ENCODE measurements at regions not wholly inside any gene's neighbourhood (a gene's known extent, or its start where the extent isn't known, plus 50 kb on each side); places are given as distances from the start of the nearest gene placed in this dataset.

DNA sequence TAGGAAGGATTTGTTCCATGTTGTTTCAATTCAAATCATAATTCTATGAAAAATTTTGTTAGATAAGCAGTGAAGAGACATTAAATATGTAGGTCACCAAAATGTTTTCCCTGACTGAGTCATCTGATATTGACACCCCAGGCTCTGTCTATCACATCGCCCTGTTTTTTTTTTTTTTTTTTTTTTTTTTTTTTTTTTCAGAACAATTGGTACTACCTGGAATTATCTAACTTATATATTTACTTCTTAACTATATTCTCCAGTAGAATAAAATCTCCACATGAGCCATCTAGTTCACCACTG, 97.8 kb upstream of the KRAS start:
- TF ChIP-seq, protein P1, sequence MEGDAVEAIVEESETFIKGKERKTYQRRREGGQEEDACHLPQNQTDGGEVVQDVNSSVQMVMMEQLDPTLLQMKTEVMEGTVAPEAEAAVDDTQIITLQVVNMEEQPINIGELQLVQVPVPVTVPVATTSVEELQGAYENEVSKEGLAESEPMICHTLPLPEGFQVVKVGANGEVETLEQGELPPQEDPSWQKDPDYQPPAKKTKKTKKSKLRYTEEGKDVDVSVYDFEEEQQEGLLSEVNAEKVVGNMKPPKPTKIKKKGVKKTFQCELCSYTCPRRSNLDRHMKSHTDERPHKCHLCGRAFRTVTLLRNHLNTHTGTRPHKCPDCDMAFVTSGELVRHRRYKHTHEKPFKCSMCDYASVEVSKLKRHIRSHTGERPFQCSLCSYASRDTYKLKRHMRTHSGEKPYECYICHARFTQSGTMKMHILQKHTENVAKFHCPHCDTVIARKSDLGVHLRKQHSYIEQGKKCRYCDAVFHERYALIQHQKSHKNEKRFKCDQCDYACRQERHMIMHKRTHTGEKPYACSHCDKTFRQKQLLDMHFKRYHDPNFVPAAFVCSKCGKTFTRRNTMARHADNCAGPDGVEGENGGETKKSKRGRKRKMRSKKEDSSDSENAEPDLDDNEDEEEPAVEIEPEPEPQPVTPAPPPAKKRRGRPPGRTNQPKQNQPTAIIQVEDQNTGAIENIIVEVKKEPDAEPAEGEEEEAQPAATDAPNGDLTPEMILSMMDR (IDR thresholded peaks at IDR 0.05), result no peak
- no peak for TF ChIP-seq POLR2A (IDR thresholded peaks at IDR 0.05)
